Thoracic aorta (tissue), 2 donors: ENCODE measurements at regions not wholly inside any gene's neighbourhood (a gene's known extent, or its start where the extent isn't known, plus 50 kb on each side); places are given as distances from the start of the nearest gene placed in this dataset.

Source experiments
- ATAC-seq: fragments of 150-250 bp; one replicate; pipeline ENCODE4 v1.8.0; 2017; ENCODE audit warnings: low read depth; ENCODE audit not compliant: insufficient number of reproducible peaks, low FRiP score
- DNase-seq: peaks from one replicate; pipeline ENCODE4 v3.0.0-alpha.2; 2020; ENCODE audit warnings: low spot score
- H3K27ac ChIP-seq, 2 donors: fragments of 200-600 bp; sonication (generic); 1 replicate in 1 of 2; 2 replicates in 1 of 2; pipeline ENCODE4 v1.5.1; 2016; ENCODE audit warnings: mild to moderate bottlenecking in 2 of 2, moderate library complexity in 2 of 2
- H3K27me3 ChIP-seq: fragments of 200-600 bp; sonication (generic); replicated peaks from 2 replicates; pipeline ENCODE4 v1.6.0; 2016; ENCODE audit warnings: mild to moderate bottlenecking; ENCODE audit not compliant: insufficient read depth
- H3K36me3 ChIP-seq: fragments of 200-600 bp; sonication (generic); one replicate; pipeline ENCODE4 v1.5.1; 2016
- H3K4me1 ChIP-seq, 2 donors: fragments of 200-600 bp; sonication (generic); 1 replicate in 1 of 2; 2 replicates in 1 of 2; pipeline versions ENCODE4 v1.5.1 to v1.6.0; 2016; ENCODE audit warnings: low read depth in 2 of 2, mild to moderate bottlenecking in 1 of 2; ENCODE audit not compliant: control insufficient read depth in 1 of 2
- H3K4me3 ChIP-seq: fragments of 200-600 bp; sonication (generic); 2 replicates; pipeline ENCODE4 v1.5.1; 2016; ENCODE audit warnings: mild to moderate bottlenecking
- H3K9me3 ChIP-seq: fragments of 200-600 bp; sonication (generic); 2 replicates; pipeline ENCODE4 v1.5.1; 2016
- TF ChIP-seq, protein P1 (sequence below): fragments of 200-600 bp; sonication (generic); IDR thresholded peaks from one replicate; pipeline ENCODE4 v1.5.1; 2019; ENCODE audit warnings: antibody characterized with exemption

DNA sequence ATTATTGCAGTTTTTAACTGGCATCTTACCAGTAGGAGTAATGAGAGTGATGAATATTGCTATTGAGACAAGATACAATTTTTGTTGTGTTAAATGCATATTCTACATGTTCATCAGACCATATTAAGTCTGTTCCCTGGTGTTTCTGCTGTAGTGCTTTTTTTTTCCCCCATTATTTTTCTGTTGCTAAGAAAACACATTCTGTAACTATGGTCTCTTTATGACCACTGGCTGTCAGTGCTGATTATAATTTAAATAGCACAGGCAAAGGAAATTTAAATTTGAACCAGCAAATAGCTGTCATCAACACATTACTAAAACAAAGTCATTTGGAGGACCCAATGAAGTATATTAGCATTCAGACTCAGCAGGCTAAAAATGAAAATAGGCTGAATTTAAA is 98.3 kb upstream of the ANKRD50 start:
- DNase-seq: no peak
- Histone ChIP-seq H3K4me1 (no peaks in the 10 kb centered on the region), H3K9me3 (peaks cover 10% of the 10 kb centered on the region), H3K27ac (no peak overlapping the region), H3K4me3 (no peak overlapping the region), H3K27me3 (no peaks in the 10 kb centered on the region), H3K36me3 (no peaks in the 10 kb centered on the region)
- TF ChIP-seq, protein P1, sequence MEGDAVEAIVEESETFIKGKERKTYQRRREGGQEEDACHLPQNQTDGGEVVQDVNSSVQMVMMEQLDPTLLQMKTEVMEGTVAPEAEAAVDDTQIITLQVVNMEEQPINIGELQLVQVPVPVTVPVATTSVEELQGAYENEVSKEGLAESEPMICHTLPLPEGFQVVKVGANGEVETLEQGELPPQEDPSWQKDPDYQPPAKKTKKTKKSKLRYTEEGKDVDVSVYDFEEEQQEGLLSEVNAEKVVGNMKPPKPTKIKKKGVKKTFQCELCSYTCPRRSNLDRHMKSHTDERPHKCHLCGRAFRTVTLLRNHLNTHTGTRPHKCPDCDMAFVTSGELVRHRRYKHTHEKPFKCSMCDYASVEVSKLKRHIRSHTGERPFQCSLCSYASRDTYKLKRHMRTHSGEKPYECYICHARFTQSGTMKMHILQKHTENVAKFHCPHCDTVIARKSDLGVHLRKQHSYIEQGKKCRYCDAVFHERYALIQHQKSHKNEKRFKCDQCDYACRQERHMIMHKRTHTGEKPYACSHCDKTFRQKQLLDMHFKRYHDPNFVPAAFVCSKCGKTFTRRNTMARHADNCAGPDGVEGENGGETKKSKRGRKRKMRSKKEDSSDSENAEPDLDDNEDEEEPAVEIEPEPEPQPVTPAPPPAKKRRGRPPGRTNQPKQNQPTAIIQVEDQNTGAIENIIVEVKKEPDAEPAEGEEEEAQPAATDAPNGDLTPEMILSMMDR: no peak
- ATAC-seq: no peak

DNA sequence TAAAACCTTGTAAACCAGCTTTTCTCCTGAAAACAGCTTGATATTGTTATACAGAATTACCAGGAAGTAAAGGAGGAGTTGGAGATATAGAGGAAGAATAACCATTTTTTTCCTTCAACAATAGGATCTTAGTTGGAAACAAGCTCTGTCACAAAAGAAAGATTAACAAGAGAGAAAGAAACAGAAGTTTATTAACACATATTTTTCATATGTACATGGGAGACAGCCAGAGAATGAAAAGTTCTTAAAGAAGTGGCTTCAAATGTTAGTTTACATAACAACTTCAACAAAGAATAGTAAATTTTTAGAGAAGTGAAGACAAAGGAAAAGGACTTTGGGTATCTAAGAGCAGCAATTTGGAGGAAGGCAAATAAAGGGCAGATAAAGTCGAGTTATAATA is 94.9 kb upstream of the ANKRD50 start:
- Histone ChIP-seq H3K36me3 (no peaks in the 10 kb centered on the region), H3K4me1 (peaks cover 0 to 4% of the 10 kb centered on the region in 2 donors), H3K27ac (no peak overlapping the region), H3K4me3 (no peak overlapping the region), H3K27me3 (no peaks in the 10 kb centered on the region), H3K9me3 (peaks cover 10% of the 10 kb centered on the region)
- TF ChIP-seq, protein P1: no peak
- no peak for DNase-seq
- ATAC-seq: no peak

DNA sequence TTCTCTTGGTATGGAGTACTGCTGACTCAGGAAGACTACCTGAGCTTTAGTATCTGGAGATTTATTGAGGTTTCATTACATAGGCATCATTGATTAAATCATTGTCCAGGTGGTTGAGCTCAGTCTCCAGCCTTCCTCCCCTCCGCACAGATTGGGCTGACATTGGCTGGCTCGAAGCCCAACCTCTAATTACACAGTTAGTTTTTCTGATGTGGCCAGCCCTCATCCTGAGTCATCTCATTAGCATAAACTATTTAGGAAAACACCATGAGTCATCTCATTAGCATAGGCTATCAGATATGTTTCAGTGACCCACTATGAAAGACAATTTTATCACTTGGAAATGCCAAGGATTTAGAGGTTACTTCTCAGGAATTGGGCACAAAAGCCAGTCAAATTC is 93.9 kb upstream of the ANKRD50 start:
- H3K9me3 ChIP-seq: peaks cover under 1% of the 10 kb centered on the region
- ATAC-seq: no peak
- H3K27ac ChIP-seq: no peak overlapping the region
- no peak for DNase-seq
- H3K36me3 ChIP-seq: no peaks in the 10 kb centered on the region
- peaks cover 0 to 4% of the 10 kb centered on the region in 2 donors for H3K4me1 ChIP-seq
- H3K27me3 ChIP-seq: no peaks in the 10 kb centered on the region
- no peak overlapping the region for H3K4me3 ChIP-seq
- TF ChIP-seq, protein P1: no peak

DNA sequence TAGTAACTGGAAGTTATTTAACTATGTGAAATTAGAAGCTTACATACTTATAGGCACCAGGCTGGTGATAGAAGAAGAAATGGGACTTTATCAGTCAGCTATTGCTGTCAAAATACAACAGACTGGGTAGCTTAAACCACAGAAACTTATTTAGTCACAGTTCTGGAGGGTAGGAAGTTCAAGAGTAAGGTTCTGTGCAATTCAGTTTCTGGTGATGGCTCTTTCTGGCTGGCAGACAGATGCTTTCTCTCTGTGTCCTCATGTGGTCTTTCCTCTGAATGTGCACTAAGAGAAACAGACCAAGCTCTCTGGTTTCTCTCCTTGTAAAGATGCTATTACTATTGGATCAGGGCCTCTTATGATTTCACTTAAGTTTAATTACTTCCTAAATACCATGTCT is 92.1 kb upstream of the ANKRD50 start:
- Histone ChIP-seq H3K4me1 (peaks cover 0 to 4% of the 10 kb centered on the region in 2 donors), H3K27me3 (no peaks in the 10 kb centered on the region), H3K4me3 (no peak overlapping the region), H3K27ac (no peak overlapping the region), H3K9me3 (no peaks in the 10 kb centered on the region), H3K36me3 (no peaks in the 10 kb centered on the region)
- DNase-seq (no peak), ATAC-seq (no peak)
- TF ChIP-seq, protein P1: no peak

DNA sequence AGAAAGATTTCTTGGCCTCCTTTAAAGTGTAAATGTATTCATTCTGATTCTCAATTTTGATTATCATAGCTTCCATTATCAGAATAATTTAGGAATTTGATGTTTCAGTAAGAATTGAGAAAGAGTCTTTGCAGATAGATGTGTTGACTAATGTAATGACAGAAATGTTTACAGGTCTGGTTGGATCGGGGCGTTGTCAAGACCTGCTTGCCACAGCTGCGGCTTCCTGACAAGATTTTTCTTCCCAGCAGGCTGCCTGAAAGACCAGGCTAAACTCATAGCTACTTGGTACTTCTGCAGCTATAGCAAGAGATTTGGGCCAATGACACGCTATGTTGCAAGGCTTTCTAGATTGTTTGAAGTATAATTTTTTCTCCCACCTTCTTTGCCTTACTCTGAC is 91.5 kb upstream of the ANKRD50 start:
- H3K4me3 ChIP-seq: no peak overlapping the region
- H3K36me3 ChIP-seq: no peaks in the 10 kb centered on the region
- DNase-seq (no peak), ATAC-seq (no peak)
- H3K27me3 ChIP-seq: no peaks in the 10 kb centered on the region
- TF ChIP-seq, protein P1: no peak
- no peak overlapping the region for H3K27ac ChIP-seq
- H3K9me3 ChIP-seq: no peaks in the 10 kb centered on the region
- peaks cover 0 to 4% of the 10 kb centered on the region in 2 donors for H3K4me1 ChIP-seq
